Endothelial cell (in vitro differentiated cells): ENCODE measurements at regions not wholly inside any gene's neighbourhood (a gene's known extent, or its start where the extent isn't known, plus 50 kb on each side); places are given as distances from the start of the nearest gene placed in this dataset.

ENCODE experiments used
- DNase-seq: peaks from one replicate; pipeline ENCODE4 v3.0.0; 2021; ENCODE audit warnings: low spot score
- H3K27ac Mint-ChIP-seq: one replicate; pipeline ENCODE4 v1.8.0; 2021; ENCODE audit warnings: mixed read lengths, inconsistent platforms; ENCODE audit not compliant: unreplicated experiment
- H3K27me3 Mint-ChIP-seq: one replicate; pipeline ENCODE4 v1.8.0; 2021; ENCODE audit warnings: mild to moderate bottlenecking, moderate library complexity, mixed read lengths, inconsistent platforms; ENCODE audit not compliant: unreplicated experiment
- H3K36me3 Mint-ChIP-seq: one replicate; pipeline ENCODE4 v1.8.0; 2021; ENCODE audit warnings: mild to moderate bottlenecking, low read depth, mixed read lengths, inconsistent platforms; ENCODE audit not compliant: unreplicated experiment
- H3K4me1 Mint-ChIP-seq: one replicate; pipeline ENCODE4 v1.8.0; 2021; ENCODE audit warnings: mild to moderate bottlenecking, mixed read lengths, inconsistent platforms; ENCODE audit not compliant: unreplicated experiment
- H3K4me3 Mint-ChIP-seq: one replicate; pipeline ENCODE4 v1.8.0; 2021; ENCODE audit warnings: mild to moderate bottlenecking, mixed read lengths, inconsistent platforms; ENCODE audit not compliant: unreplicated experiment
- H3K9me3 Mint-ChIP-seq: one replicate; pipeline ENCODE4 v1.8.0; 2021; ENCODE audit warnings: mixed read lengths, inconsistent platforms; ENCODE audit not compliant: unreplicated experiment
- TF ChIP-seq, protein P1 (sequence below): fragments of 200-600 bp; sonication (generic); IDR thresholded peaks from one replicate; pipeline ENCODE4 v1.5.0; 2021; ENCODE audit warnings: antibody characterized with exemption; ENCODE audit not compliant: unreplicated experiment

DNA sequence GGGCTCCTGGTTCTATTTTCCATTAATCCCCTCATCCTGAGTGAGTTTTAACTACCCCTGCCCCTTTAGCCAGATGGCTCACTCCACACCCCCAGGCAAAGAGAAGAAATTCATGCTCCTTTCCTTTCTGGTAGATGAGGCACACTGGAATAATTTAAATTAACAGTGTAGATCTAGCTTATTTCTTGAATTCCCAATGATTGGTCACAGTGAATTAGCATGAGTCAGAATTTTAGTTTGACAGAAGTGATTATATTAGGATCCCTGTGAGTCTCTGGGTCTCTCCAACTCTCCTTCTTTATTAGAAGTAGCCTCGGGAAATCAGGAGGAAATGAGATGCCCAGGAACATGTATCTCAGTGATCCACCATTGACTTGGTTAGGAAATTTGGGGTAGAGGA, 103.1 kb upstream of the KAZN start:
- Mint-ChIP-seq H3K4me3 (no peak overlapping the region), H3K27ac (no peak overlapping the region), H3K27me3 (no peaks in the 10 kb centered on the region), H3K9me3 (no peaks in the 10 kb centered on the region), H3K36me3 (no peaks in the 10 kb centered on the region), H3K4me1 (no peaks in the 10 kb centered on the region)
- DNase-seq = no peak
- TF ChIP-seq, protein P1, sequence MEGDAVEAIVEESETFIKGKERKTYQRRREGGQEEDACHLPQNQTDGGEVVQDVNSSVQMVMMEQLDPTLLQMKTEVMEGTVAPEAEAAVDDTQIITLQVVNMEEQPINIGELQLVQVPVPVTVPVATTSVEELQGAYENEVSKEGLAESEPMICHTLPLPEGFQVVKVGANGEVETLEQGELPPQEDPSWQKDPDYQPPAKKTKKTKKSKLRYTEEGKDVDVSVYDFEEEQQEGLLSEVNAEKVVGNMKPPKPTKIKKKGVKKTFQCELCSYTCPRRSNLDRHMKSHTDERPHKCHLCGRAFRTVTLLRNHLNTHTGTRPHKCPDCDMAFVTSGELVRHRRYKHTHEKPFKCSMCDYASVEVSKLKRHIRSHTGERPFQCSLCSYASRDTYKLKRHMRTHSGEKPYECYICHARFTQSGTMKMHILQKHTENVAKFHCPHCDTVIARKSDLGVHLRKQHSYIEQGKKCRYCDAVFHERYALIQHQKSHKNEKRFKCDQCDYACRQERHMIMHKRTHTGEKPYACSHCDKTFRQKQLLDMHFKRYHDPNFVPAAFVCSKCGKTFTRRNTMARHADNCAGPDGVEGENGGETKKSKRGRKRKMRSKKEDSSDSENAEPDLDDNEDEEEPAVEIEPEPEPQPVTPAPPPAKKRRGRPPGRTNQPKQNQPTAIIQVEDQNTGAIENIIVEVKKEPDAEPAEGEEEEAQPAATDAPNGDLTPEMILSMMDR = no peak

GRCh38 chr1:14495996-14496395, 102.5 kb upstream of the KAZN start:
- TF ChIP-seq, protein P1 = no peak

DNA sequence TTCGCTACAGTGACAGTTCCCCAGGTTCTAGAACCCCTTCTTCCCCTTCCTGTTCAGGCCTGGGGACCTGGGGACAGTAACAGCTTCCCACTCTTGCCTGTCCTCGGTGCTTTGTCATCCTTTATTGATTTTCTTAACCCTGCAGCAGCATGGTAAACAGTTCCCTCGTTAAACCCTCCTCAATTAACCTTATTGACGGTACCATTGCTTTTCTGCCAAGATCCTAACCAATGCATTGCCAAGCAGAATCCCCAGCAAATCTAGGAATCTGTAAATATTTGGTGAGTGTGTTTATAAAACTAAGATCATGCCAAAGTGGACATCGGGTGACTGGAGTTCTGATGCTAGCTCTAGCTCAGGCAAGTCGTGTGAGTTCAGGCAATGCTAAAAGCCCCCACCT, 99.6 kb upstream of the KAZN start:
- Mint-ChIP-seq H3K4me3 (no peak overlapping the region), H3K9me3 (no peaks in the 10 kb centered on the region), H3K4me1 (no peaks in the 10 kb centered on the region), H3K36me3 (no peaks in the 10 kb centered on the region), H3K27ac (no peak overlapping the region), H3K27me3 (no peaks in the 10 kb centered on the region)
- DNase-seq = no peak
- TF ChIP-seq, protein P1 = no peak

More at GRCh38 chr1:14495996-14496395, 102.5 kb upstream of the KAZN start:
- Mint-ChIP-seq H3K9me3 (no peaks in the 10 kb centered on the region), H3K4me3 (no peak overlapping the region), H3K4me1 (no peaks in the 10 kb centered on the region), H3K27me3 (no peaks in the 10 kb centered on the region), H3K27ac (no peak overlapping the region), H3K36me3 (no peaks in the 10 kb centered on the region)
- DNase-seq = no peak

DNA sequence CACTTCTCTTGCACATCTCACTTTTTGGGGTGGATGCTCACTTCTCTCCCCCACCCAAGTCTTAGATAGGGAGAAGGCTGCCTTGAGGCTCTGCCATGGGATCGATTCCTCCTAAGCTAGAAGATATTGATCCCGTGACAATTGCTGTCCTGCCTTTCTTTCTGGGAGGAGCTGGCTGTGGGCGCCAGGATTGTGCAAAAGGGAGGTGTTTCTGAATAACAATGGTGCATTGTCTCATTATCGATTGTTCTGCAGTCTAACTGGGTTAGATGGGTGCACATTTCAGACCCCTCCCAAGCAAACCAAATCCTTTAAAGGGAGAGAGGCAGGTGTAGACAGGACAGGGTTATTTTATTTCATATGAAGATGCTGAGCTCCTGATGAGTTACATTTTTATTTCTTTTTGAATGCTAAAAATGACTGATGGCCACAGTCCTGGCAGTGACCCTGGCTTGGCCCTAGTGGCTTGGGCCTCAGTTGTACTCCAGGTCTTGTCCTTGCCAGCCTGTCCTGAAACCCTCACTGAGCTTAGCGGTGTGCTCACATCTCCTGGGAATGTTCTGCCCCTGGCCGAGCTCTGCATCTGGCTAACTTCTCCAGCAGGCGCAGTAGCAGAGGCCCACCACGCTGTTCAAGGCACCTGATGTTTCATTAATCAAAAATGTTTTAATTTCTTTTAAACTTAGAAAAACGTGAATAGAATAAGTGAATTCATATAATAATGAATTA, 99.0 kb upstream of the KAZN start:
- H3K27ac Mint-ChIP-seq = no peak overlapping the region
- TF ChIP-seq, protein P1 = no peak
- H3K27me3 Mint-ChIP-seq = no peaks in the 10 kb centered on the region
- H3K4me1 Mint-ChIP-seq = no peaks in the 10 kb centered on the region
- H3K4me3 Mint-ChIP-seq = no peak overlapping the region
- DNase-seq = no peak
- no peaks in the 10 kb centered on the region for H3K9me3 Mint-ChIP-seq
- H3K36me3 Mint-ChIP-seq = no peaks in the 10 kb centered on the region

GRCh38 chr1:14500041-14500440, 98.4 kb upstream of the KAZN start:
- no peaks in the 10 kb centered on the region for H3K27me3 Mint-ChIP-seq
- H3K9me3 Mint-ChIP-seq = no peaks in the 10 kb centered on the region
- H3K4me3 Mint-ChIP-seq = no peak overlapping the region
- H3K36me3 Mint-ChIP-seq = no peaks in the 10 kb centered on the region
- no peak for DNase-seq
- no peaks in the 10 kb centered on the region for H3K4me1 Mint-ChIP-seq
- no peak overlapping the region for H3K27ac Mint-ChIP-seq
- TF ChIP-seq, protein P1 = no peak
